ENCODE measurements at regions not wholly inside any gene's neighbourhood (a gene's known extent, or its start where the extent isn't known, plus 50 kb on each side); places are given as distances from the start of the nearest gene placed in this dataset.

GRCh38 chr3:72577190-72577589 is 271.1 kb downstream of the SHQ1 start:
- no peak for TF ChIP-seq CTCF (IDR thresholded peaks at IDR 0.05; ENCODE audit: insufficient read depth, low read depth, low read length)
- no peak for TF ChIP-seq EZH2 (IDR thresholded peaks at IDR 0.05; ENCODE audit: insufficient read depth, low read length)

Data from astrocyte (in vitro differentiated cells and primary cell).